Stimulated activated CD8-positive, alpha-beta memory T cell treated with anti-CD3 and anti-CD28 coated beads, Interleukin-7, amount 100 ng/mL, for 4 hours (primary cell): ENCODE measurements at regions not wholly inside any gene's neighbourhood (a gene's known extent, or its start where the extent isn't known, plus 50 kb on each side); places are given as distances from the start of the nearest gene placed in this dataset.
"Not testable (repeated sequence)": the region's sequence is repeated elsewhere in the genome, so short reads cannot be mapped to it uniquely, and the experiment has no call there.

Source experiments
- DNase-seq, 2 donors: peaks; one replicate each; pipeline ENCODE4 v3.0.0-alpha.2; 2020; ENCODE audit warnings: low read depth in 2 of 2

DNA sequence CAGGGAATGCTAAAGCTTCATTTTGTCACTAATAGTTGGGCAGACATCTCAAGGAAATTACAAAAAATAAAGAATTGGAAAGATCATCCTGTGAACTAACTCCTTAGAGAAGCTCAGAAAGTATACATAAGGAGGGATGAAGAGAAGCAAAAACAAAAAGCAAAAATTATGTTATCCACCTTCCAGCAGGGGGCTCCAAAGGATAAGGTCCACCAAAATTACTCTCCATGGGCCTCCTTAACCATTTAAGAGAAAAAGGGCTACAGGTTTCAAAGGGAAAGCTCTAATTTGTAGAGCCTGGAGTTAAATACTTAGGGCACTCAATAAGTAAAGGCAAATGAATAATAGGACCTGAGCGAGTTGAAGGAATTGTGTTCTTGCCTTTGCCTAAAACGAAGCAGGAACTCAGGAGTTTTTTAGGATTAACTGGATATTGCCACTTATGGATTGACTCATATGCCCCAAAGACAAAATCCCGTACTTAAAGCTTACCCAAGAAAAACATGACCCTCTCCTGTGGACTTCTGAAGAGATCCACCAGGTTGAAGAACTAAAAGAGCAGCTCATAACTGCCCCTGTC is 1167.9 kb downstream of the DSC3 start:
- DNase-seq = no peak

DNA sequence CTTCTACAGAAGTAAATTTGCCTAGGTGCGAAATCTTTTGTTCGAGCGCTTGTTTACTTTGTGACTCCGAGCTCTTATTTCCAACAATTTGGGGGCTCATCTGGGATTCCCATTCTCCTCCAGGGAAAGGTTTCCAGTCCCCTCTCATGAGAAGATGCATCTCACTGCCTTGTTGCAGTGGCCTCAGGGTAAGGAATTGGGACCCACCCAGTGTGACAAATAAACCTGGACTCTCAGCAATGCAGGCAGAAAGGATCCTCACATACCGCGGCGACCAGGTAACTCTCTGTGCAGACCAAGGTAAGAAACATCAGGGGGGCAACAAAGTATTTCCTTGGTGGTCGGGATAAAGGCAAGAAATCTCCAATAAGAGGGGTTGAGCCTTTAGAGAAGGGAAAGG is 1169.3 kb downstream of the DSC3 start:
- no peak for DNase-seq

DNA sequence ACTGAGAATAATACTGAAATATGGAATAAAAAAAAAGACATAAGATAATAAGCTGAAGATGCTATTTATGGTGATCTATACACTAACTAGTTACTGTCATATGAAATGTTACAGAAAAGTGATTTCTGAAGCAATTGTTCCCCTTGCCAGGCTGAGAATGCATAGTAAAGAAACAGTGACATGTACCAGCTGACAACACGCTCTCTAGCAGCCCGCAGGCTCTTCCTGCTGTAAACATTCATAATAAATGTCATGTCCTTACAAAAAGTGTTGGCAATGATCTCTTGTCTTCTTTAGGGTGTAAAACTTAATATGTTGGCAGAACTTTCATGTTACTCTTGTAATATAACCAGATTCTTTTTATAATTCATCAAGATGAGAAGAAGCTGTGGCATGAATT is 1171.3 kb downstream of the DSC3 start:
- no peak for DNase-seq

DNA sequence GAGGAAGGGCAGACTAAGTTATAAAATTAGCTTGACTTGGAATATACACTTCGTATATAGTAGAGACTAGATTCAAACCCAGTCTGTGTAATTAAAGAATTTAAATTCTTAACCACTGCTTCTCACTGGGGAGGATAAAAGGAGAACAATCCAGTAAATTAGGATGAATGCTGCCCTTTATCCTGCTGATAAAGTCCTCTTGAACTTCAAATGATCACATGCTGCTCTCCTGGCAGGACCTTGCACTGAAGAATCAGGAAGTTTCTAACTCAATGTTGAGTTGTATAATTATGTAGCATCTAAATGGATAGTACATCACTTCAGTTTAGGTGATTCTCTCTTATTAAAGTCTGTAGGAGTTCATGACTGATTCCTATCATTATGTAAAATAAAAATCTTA is 1179.7 kb downstream of the DSC3 start:
- DNase-seq = no peak

DNA sequence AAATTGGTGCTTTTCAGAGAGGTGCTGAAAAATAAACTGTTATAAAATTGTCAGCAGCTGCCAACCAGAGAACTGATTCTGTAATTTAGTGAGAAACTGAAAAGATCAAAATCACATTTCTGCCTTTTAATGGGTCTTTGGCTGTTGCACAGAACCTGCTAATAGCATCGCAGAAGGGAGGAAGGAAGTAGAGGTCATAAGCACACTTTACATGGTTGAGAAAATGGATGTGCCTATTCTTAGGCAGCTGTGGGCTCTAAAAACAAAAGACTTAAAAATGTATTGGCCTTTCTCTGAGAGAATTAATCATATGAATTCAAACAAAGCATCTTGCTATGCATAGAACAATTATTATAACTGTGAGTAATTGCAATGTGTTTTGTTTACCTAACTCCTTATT is 1186.9 kb downstream of the DSC3 start:
- DNase-seq = no peak

DNA sequence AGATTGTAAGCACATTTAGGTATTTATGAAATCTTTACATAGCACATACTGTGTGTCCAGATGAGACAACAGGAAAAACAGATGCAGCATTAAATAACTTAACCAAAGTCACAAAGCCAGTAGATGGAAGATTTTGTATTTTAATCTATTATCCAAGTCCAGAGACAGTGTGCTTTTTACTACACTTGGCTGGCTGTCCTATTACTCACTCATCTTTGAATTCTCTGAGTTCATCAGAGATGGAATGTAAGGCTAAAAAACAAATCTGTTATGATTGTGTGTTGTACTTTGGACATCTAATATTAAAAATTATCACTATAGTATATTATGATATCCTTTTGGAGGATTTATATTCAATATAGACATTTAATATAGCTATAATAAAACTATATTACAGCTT is 1189.4 kb downstream of the DSC3 start:
- no peak for DNase-seq

DNA sequence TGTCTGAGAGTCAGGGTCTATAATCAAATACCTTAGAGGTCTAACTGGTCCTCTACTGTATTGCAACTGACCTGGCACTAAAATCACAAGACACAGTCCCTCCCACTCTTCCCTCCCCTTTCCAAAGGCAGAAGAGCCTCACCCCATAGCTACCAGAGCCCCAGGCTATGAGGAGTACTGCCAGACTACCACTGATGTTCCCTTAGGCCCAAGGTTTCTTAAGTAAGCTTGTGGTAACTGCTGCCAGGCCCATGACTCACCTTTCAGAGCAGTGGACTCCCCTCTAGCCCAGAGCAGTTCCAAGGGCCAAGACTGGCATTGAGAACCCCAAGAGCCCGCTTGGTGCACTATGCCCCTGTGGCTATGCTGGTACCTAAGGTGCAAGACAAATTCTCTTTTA is 1193.4 kb downstream of the DSC3 start:
- no peak for DNase-seq

DNA sequence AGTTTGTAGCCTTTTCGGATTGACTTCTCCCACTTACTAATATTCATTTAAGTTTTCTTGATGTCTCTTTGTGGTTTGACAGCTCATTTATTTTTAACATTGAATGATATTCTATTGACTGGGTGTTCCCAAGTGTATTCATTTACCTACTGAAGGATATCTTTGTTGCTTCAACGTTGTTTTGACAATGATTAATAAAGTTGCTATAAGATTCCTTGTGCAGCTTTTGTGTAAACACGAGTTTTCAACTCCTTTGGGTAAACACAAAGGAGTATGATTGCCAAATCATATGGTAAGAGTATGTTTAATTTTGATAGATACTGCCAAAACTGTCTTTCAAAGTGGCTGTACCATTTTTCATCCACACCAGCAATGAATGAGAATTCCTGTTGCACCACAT is 1200.9 kb downstream of the DSC3 start:
- DNase-seq = no peak

DNA sequence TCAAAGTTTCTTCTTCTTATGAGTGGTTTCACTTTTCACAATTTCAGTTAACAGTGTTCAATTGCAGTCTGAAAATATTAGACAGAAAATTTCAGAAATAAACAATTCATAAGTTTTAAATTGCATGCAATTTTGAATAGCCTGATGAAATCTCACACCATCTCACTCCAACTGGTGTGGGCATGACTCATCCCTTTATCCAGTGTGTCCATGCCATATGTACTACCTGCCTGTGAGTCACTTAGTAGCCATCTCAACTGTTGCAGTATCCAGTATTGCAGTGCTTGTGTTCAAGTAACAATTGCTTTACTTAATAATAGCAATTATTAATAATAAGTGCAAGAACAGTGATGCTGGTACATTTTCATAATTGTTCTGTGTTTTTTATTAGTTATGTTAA is 1202.5 kb downstream of the DSC3 start:
- no peak for DNase-seq

DNA sequence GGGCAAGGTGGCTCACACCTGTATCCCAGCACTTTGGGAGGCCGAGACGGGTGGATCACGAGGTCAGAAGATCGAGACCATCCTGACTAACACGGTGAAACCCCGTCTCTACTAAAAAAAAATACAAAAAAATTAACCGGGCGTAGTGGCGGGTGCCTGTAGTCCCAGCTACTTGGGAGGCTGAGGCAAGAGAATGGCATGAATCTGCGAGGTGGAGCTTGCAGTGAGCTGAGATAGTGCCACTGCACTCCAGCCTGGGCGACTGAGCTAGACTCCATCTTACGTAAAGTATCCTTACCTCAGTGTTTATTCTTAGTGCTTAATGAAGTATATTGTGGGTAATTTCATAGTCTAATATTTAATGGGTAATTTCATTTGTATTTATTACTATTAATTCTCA is 1203.6 kb downstream of the DSC3 start:
- DNase-seq = not testable (repeated sequence)

DNA sequence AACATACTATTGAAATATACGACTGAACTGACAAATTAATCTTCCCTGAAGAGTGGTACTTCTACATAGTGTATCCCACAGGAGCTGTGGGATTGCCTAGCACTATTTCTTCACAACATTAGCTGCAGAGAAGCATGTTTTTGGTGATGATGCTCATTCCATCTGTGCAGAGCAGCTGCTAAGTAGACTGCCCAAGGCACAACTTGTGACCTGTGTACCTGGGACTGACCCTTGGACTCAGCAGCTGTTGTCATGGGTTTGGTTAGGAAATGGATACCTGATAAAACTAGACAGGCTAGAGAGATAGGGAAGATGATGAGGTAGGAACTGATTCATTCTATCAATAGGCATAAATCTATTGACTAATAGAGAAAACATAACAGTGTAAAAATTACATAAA is 1204.0 kb downstream of the DSC3 start:
- no peak for DNase-seq

DNA sequence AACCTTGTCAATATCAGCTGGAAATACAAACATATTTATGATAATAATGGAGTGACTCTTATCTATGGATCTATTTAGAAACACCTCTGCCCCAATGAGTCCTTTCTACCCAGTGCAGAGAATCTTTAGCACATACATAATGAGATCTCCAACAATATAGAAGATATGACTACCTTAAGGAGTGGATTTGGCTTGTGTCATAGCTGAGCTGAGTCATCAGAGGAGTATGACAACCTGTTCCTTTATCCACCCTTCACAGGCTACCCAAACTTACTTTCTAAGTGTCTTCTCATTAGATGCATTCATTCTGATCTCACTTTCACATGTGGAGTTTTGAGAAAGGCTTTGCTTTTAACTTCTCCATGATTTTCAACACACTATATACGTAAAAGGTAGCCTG is 1218.9 kb downstream of the DSC3 start:
- no peak for DNase-seq

DNA sequence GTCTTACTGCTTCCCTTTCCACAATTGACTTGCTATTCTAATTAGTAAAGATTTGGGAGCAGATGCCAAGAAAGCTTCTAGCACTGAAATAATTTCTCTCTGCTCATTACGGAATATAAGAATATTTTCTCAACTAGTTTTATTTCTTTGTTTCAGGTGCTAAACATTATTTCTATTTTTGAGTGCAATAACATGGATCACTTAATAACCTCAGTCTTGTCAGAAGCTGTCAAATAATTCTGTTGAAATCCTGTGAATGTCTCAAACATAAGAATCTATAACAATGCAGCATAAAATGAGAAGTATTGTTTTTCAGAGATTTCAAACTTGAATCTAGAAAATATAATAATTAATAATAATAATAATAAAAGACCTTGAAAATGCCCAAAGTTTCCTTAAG is 1221.0 kb downstream of the DSC3 start:
- DNase-seq = no peak

DNA sequence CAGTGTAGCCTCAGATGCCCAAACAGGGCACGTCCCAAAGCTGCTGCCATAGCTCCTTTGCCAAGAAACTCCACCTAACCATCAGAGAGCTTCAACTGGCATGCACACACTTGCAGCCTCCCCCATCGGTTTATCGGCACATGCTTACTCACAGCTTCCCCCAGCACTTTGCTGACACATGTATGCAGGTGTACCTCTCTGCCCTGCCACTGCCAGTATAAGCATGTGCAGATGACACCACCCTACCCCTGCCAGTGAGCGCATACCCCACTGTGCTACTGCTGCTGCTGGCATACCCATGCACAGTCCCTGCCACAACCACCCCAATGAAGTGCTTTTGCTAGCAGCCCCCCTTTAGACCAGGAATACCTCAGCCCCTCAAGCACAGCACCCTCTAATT is 1231.0 kb downstream of the DSC3 start:
- DNase-seq = no peak

DNA sequence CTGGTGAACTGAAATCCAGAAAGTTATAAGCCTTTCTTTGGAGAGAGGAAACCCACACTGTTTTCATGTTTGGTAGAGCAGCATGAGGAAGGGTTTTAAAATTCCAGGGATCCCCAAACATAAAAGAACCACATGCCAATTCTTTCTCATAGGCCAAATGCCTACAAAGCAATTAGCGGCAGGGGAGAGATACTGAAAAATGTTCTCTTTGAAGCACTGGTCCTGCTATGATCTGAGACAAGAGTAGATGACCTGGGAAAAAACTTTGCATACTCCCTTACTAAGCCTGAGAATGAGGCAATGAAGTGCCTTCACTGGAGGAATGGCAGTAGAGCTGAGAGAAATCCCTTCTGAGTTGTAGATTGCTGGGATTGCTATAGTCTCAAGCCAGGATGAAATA is 1261.7 kb downstream of the DSC3 start:
- no peak for DNase-seq

DNA sequence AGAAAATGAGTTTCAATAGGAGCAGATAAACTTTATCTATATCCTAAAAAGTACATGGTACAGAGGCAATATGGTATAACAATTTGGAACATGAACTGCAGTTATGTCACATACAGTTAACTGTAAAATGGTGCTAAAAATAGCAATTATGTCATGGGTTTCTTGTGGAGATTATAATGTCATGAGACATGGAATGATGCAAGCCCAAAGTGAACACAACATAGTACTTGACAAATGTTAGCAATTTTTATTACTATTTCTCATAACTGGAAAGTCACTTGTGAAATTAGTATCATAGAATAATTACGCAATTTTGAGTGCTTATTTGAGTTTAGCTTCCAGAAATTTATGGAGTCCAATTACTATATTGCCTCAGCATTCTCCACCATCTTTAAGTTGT is 1263.4 kb downstream of the DSC3 start:
- DNase-seq = no peak

DNA sequence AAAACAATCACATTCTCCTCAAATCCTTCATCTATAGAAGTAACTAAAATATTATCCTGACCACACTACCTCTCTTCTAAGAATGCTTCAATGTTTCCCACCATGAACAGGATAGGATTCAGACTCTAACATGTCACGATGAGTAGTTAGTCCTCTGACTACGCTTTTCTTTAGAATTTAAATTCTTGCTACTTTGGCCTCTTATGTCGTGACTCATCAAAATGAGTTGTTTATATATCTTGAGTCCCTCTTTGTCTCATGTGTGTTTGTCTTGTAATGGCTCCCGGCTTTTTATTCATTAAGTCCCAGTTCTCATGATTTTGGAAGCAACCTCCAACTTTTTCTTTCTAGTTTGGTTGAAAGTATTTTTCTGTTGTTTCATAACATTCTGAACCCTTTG is 1289.2 kb downstream of the DSC3 start:
- no peak for DNase-seq

DNA sequence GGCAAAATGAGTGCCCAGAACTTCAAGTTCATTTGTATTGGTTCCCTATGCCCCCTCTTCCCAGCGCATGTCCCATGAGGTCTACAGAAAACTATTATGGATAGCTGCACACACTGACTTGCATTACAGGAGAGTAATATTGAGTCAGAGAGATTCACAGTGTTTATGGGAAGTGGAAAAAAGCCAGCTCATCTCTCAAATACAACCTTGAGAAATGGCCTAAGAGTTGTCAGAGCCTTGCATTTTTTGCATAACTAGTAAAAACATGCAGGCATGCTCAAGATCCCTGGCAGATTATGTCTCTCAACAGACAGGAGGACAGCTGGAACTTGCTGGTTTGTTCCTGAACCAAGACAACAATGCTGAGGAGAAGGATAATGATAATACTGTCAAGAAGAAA is 1292.8 kb downstream of the DSC3 start:
- no peak for DNase-seq

DNA sequence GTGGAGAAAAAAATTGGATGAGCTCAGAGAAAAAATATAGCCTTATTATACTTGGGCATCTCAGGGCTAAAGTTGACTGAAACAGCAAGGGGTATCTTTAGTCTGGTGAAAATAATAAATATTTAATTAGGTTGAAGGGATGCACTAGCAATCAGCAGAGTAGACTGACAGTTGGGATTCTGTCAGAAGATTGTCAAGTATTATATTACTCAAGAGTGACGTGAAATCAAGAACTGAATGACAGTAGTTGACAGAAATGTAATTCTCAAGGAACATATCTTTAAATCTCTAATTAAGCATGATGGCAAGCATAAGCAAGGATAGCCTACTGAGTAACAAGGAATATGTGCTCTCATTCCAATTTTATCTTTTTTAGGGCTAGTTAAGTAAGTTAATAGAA is 1301.1 kb downstream of the DSC3 start:
- no peak for DNase-seq

DNA sequence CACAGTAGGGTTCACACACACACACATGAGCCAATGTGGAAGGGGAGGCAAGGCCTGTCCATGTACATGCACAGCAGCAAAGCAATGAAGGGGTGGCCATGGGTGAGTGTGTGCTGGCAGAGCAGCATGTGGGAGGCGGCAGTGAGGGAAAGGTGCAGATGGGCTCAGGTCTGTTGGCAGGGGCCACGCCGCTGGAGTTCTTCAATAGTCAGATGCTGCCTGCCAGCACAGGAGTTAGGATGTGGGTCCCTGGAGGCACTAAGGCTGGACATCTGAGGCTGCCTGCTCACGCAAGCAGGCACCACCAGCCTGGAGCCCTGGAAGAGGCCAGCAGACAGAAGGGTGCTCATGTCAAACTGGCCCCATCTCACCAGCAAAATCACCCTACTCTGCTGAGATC is 1304.9 kb downstream of the DSC3 start:
- DNase-seq = no peak

DNA sequence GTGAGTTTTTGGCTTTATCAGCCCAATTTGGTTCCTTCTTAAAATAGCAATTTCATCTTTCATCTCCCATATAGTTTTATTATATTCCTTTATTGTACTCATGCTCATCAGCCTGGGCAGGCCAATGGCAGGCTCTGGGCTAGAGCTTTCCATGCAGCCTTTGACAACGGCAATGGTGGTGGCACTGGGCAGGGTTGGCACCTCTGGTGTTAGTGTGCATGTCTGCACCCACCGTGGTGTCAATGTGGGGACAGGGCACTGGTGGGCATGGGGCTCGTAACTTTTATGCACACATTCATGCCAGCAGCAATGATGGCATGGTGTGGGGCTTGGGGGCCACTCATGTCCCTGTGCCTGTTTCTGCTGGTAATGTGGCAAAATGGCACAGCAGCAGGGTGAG is 1305.4 kb downstream of the DSC3 start:
- DNase-seq = no peak

DNA sequence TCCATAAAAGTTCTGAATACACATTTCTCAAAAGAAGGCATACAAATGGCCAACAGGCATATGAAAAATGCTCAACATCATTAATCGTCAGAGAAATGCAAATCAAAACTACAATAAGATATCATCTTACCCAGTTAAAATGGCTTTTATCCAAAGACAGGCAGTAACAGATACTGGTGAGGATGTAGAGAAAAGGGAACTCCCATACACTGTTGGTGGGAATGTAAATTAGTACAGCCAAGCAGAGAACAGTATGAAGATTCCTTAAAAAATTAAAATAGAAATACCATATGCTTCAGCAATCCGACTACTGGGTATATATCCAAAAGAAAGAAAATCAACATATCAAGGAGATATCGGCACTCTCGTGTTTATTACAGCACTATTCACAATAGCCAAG is 1312.5 kb downstream of the DSC3 start:
- DNase-seq = no peak

DNA sequence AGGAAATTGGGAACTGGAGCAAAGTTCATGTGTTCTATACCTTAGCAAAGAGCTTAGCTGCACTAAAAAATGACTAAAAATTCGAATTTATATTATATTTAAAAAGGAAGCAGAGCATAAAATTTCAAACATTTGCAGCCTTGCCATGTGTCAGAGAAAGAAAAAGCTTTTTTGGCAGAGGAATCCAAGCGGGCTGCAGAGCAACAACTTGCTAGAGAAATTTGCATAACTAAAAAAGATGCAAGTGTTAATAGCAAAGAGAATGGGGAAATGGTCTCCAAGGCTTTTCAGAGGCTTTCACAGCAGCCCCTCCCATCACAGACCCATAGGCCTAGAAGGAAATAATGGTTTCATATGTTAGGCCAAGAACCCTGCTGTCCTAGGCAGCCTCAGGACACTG is 1315.9 kb downstream of the DSC3 start:
- DNase-seq = no peak

DNA sequence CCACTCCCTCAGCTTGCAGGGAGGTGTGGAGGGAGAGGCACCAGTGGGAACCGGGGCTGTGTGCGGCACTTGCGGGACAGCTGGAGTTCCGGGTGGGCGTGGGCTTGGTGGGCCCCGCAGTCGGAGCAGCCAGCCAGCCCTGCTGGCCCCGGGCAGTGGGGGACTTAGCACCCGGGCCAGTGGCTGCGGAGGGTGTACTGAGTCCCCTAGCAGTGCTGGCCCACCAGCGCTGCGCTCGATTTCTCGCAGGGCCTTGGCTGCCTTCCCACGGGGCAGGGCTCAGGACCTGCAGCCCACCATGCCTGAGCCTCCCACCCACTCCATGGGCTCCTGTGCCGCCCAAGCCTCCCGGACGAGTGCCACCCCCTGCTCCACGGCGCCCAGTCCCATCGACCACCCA is 1319.1 kb downstream of the DSC3 start:
- not testable (repeated sequence) for DNase-seq

DNA sequence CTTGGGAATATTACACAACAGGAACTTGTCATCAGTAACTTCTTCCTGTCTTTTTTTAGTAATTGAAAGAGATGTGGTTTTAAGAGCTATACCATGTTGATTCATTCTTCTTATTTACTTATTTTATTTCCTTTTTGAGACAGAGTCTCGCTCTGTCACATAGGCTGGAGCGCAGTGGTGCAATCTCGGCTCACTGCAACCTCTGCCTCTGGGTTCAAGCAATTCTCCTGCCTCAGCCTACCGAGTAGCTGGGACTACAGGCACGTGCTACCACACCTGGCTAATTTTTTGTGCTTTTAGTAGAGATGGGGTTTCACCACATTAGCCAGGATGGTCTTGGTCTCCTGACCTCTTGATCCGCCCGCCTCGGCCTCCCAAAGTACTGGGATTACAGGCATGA is 1326.6 kb downstream of the DSC3 start:
- DNase-seq = not testable (repeated sequence)
